Activated CD4-positive, CD25-positive, alpha-beta regulatory T cell treated with anti-CD3 and anti-CD28 coated beads, Interleukin-2, amount 50 U/mL, for 72 hours (primary cell): ENCODE measurements at regions not wholly inside any gene's neighbourhood (a gene's known extent, or its start where the extent isn't known, plus 50 kb on each side); places are given as distances from the start of the nearest gene placed in this dataset.

Experiments
- DNase-seq: peaks from one replicate; pipeline ENCODE4 v3.0.0; 2021

GRCh38 chr11:70836071-70836470 is 416.3 kb downstream of the SHANK2 start:
- no peak for DNase-seq

GRCh38 chr11:70838198-70838597 is 414.2 kb downstream of the SHANK2 start:
- DNase-seq = no peak

- no peak for DNase-seq
Measured at GRCh38 chr11:70839851-70840250, 412.5 kb downstream of the SHANK2 start.

- DNase-seq = no peak
Measured at GRCh38 chr11:70841264-70841663, 411.1 kb downstream of the SHANK2 start.

- no peak for DNase-seq
Measured at GRCh38 chr11:70842256-70842655, 410.1 kb downstream of the SHANK2 start.

- no peak for DNase-seq
Measured at GRCh38 chr11:70842701-70843100, 409.7 kb downstream of the SHANK2 start.

- no peak for DNase-seq
Measured at GRCh38 chr11:70843906-70844305, 408.5 kb downstream of the SHANK2 start.

- no peak for DNase-seq
Measured at GRCh38 chr11:70844387-70844786, 408.0 kb downstream of the SHANK2 start.

- DNase-seq = no peak
Measured at GRCh38 chr11:70845591-70846041, 406.8 kb downstream of the SHANK2 start.

- no peak for DNase-seq
Measured at GRCh38 chr11:70846781-70847655, 405.4 kb downstream of the SHANK2 start.

GRCh38 chr11:70848243-70848750 is 404.1 kb downstream of the SHANK2 start:
- DNase-seq = no peak

- DNase-seq = no peak
Measured at GRCh38 chr11:70849031-70849430, 403.3 kb downstream of the SHANK2 start.

- DNase-seq = no peak
Measured at GRCh38 chr11:70851308-70851707, 401.1 kb downstream of the SHANK2 start.

GRCh38 chr11:70851907-70852306 is 400.5 kb downstream of the SHANK2 start:
- DNase-seq = no peak

GRCh38 chr11:70853068-70853769 is 399.2 kb downstream of the SHANK2 start:
- no peak for DNase-seq

GRCh38 chr11:70853770-70854108 is 398.6 kb downstream of the SHANK2 start:
- DNase-seq = no peak

GRCh38 chr11:70854201-70854600 is 398.2 kb downstream of the SHANK2 start:
- no peak for DNase-seq

GRCh38 chr11:70854901-70855556 is 397.3 kb downstream of the SHANK2 start:
- DNase-seq = no peak

- no peak for DNase-seq
Measured at GRCh38 chr11:70857894-70858293, 394.5 kb downstream of the SHANK2 start.

GRCh38 chr11:70859180-70859579 is 393.2 kb downstream of the SHANK2 start:
- no peak for DNase-seq

GRCh38 chr11:70860888-70861287 is 391.5 kb downstream of the SHANK2 start:
- DNase-seq = no peak

GRCh38 chr11:70861559-70861958 is 390.8 kb downstream of the SHANK2 start:
- no peak for DNase-seq

- DNase-seq = no peak
Measured at GRCh38 chr11:70862093-70862492, 390.3 kb downstream of the SHANK2 start.

- DNase-seq = no peak
Measured at GRCh38 chr11:70863186-70863585, 389.2 kb downstream of the SHANK2 start.
